ENCODE measurements at regions not wholly inside any gene's neighbourhood (a gene's known extent, or its start where the extent isn't known, plus 50 kb on each side); places are given as distances from the start of the nearest gene placed in this dataset.
"Not testable (repeated sequence)": the region's sequence is repeated elsewhere in the genome, so short reads cannot be mapped to it uniquely, and the experiment has no call there.

DNA sequence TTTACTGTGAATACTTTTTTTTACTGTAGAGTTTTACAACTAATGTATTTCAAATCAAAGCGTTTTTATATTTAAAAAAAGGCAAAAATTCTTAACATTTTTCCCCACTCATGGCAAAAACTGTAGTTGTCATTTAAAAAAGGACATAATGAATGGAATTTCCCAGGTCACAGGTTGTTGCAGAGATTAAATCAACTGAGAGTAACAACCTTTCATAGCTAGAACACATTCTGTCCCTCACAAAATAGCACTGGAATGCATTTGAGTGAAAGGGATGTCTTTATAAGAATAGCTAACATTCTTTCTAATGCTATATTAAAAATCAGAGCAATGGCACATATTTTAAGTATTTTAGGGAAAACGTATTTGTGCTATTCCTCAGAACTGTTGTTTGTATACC is 1393.3 kb upstream of the ATXN8OS start:
- FAIRE-seq (no peak), DNase-seq (ENCODE audit: extremely low spot score, insufficient read length, low read depth) (no peak)

DNA sequence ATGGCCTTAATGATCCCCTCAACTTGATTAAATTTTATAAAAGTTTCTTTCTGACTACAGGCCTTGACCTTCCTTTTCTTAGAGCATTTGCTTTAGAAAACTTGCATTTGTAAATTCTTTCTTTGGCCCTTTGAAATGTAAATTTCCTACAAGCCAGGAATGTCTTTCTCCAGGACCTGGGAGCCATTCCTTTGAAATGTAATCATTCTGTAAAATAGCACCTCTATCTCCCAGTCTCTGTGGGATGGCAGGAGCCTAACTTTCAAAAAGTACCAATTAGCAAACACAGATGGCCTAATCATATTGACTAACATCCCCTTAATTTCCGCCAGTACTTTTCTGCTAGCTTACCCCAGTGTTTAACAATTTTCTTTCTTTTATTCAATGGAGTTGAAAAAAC is 1394.2 kb upstream of the ATXN8OS start:
- FAIRE-seq (no peak), DNase-seq (ENCODE audit: extremely low spot score, insufficient read length, low read depth) (no peak)

DNA sequence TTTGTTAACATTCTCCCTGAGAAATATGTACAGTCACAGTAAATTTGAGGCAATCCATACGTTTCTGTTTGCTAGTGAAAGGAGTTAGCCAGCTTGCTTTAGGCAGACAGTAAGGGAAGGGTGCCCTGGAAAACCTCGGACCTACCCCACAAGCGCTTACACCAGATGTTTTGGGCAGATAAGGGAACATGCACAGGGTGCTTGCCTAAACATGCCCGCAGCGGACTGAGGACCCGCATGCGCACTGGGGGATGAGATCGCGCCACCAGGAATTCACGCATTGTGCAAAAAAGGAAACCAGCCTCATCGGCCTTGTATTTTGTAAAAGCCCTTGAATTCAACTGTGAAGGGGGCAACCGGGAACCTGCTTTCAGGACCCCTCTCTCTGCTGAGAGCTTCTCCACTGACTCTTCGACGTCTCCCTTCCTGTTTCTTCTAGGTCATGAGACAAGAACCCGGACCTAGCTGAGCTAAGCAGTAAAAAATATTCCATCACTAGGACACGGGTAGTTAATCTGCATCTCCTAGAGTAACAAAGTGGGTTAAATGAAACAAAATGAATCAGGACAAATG is 1399.2 kb upstream of the ATXN8OS start:
- no peak for FAIRE-seq
- no peak for DNase-seq (ENCODE audit: extremely low spot score, insufficient read length, low read depth)

DNA sequence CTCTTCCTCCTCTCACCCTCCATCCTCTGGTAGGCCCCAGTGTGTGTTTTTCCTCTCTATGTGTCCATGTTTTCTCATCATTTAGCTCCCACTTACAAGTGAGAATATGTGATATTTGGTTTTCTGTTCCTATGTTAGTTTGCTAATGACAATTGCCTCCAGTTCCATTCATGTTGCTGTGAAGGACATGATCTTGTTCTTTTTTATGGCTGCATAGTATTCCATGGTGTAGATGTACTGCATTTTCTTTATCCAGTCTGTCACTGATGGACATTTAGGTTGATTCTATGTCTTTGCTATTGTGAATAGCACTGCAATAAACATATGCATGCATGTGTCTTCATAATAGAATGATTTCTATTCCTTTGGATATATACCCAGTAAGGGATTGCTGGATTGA is 1401.6 kb upstream of the ATXN8OS start:
- FAIRE-seq; DNase-seq (ENCODE audit: extremely low spot score, insufficient read length, low read depth): not testable (repeated sequence)

DNA sequence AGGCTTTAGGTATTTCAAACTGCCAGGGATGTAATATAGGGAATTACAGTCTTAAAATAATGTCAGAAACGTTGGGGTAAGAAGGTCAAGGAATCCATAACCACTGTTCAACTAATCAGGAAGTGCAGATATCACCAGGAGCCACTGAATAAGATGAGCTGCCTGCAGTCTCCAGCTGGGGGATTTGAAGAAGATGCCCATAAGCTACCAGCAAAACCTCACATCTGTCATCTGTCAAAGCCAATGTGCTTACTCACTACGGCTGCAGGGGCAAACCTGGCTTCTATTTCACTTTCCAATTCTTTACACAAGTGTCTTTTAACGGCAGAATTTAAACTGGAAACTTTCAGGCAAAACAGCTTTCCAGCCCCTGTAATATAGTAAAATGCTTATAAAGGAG is 1410.1 kb upstream of the ATXN8OS start:
- no peak for DNase-seq (ENCODE audit: extremely low spot score, insufficient read length, low read depth)
- FAIRE-seq, result no peak

DNA sequence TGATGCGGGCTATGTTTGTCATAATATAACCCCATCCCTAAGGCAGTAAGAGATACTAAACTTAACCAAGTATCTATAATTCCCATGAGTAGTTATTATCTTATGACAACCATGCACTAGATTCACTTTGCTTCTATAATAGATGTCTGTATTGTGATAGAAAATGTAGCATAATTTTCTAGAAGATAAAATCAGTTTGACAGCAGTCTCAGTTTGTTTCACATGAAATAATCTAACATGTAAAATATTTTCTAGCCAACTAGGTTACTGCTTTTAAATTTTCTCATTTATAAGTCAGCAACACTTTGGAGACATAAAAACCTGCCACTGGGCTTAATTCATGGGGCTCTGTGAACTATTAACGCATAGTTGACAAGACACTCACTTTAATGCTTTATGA is 1410.7 kb upstream of the ATXN8OS start:
- no peak for FAIRE-seq

DNA sequence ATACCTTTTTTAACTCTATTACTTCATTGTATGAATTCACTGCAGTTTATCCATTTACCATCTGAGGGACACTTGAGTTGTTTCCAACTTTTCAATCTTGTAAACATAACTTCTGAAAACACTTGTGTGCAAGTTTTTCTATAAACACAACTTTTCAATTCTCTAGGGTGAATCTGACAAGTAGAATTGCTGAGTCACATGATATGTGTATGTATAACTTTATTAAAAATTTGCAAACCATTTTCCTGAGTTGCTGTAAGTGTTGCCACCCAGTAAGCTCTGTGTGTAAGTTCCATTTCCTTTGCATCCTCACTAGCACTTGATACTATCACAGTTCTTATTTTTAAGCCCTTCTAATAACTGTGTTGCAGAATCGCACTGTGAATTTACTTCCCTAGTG is 1415.6 kb upstream of the ATXN8OS start:
- FAIRE-seq (no peak), DNase-seq (ENCODE audit: extremely low spot score, insufficient read length, low read depth) (no peak)

More for the DNA sequence above, 1410.7 kb upstream of the ATXN8OS start:
- no peak for DNase-seq (ENCODE audit: extremely low spot score, insufficient read length, low read depth)

DNA sequence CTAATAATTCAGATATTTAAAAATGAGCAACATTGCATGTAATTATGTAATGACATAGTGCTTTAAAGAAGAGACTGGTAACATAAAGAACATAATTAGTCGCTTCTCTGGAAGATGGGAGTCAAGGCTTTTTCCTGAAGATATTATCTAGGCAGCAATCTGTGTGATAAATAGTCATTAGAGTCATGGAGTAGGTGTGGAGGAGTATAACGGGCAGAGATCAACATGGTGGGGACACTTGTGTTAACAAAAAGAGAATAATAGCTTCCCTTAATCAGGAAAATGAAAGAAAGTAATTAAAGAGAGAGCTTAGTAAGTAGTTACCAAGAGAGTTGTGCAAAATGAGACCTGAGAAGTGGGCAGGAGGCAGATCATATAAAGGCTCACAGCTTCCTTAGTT is 1417.1 kb upstream of the ATXN8OS start:
- DNase-seq (ENCODE audit: extremely low spot score, insufficient read length, low read depth) (no peak), FAIRE-seq (no peak)

DNA sequence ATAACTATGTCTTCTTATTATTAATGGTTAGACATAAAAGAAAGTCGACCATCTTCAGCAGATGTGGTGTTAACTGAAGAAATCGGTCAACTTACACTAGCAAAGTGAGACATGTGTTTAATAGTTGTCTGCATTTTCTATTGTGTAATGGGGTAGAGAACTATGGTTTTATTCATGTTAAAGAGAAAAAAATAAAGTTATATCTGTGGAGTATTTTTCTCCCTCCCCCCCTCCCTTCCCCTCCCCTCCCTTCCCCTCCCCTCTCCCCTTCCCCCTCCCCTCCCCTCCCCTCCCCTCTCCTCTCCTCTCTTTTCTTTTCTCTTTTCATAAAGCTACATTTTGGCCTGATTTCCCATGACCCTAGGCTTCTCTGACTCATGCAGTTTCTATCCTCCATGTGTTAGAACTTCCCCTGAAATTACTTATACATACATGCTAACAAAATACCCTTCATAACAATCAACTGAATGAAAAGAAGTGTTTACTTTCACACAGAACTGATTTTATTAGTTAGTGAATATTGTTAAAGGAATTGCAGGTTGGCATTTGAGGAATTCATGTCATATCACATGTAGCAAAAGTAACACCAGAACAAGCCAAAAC is 1431.0 kb upstream of the ATXN8OS start:
- FAIRE-seq (no peak), DNase-seq (ENCODE audit: extremely low spot score, insufficient read length, low read depth) (no peak)

DNA sequence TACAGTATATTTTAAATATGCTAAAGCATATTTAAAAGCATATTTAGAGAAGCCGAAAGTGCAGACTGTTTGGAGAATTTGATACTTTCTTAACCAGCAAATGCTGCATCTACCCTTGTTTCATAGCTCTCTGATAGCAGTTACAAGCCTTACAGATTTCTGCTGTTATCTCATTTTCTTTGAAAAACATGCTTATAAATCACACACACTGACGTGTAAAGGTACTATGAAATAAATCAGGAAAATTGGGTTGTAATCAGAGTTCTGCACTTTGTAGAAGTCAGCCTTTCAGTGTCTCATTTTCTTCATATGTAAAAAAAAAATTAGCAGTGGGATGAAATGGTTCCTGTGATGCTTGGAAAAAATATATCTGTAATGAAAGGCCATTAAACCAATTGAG is 1432.4 kb upstream of the ATXN8OS start:
- FAIRE-seq (no peak), DNase-seq (ENCODE audit: extremely low spot score, insufficient read length, low read depth) (no peak)

DNA sequence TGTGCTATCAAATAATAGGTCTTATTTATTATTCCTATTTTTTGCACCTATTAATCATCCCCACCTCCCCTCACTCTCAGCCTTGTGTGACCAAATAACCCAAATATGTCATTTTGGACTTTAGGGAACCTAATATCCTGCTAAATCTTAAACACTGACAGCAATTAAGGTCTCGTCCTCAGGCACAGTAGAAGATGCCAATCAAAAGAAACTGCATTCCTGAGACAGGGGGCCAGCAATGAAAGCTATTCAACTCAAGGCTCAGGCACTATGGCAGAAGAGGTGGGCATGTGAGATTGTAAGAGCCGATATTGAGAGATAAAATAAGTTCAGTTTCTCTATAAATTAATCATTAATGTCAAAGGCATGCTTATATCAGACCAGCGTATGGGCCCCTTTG is 1437.7 kb upstream of the PCDH9 start:
- DNase-seq (ENCODE audit: extremely low spot score, insufficient read length, low read depth), result no peak
- FAIRE-seq, result no peak

DNA sequence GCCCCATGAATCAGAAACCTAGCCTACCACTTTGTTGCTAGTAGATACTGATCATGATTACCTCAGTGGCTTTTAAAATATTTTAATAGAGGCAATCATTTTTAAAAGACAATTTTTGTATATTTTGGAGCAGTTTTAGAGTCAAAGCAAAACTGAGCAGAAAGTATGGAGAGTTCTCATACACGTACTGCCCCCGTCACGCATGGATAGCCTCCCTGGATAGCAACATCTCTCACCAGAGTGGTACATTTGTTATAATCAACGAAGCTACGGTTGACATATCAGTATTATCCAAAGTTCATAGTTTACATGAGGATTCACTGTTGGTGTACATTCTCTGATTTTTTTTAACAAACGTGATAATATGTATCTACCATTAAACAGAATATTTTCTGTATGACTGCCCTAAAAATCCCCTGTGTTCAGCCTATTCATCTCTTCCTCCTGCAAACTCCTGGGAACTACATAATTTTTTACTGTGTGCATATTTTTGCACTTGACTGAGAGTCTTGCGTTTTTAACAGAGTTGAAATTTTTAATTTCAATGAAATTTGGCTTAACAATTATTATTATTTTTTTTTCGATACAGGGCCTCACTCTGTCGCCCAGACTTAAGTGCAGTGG is 1436.8 kb upstream of the PCDH9 start:
- FAIRE-seq (no peak), DNase-seq (ENCODE audit: extremely low spot score, insufficient read length, low read depth) (no peak)

DNA sequence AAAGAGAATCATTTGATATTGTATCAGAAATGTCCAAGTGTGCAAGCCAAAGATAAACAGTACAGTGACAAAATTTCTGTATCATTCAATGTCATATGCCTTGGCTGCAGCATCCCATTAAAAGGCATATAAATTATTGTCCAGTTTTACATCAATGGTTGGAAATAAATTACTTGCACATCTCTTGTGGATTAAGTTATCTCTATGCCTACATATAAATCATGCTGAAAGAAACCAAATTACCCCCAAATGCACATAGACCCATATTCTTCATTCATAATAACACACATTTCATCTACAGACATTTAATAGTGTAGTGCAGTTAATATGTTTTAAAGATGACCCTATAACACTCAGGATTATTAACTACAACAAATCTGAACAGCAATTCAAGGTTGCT is 1415.7 kb upstream of the PCDH9 start:
- no peak for FAIRE-seq
- DNase-seq (ENCODE audit: extremely low spot score, insufficient read length, low read depth), result no peak

DNA sequence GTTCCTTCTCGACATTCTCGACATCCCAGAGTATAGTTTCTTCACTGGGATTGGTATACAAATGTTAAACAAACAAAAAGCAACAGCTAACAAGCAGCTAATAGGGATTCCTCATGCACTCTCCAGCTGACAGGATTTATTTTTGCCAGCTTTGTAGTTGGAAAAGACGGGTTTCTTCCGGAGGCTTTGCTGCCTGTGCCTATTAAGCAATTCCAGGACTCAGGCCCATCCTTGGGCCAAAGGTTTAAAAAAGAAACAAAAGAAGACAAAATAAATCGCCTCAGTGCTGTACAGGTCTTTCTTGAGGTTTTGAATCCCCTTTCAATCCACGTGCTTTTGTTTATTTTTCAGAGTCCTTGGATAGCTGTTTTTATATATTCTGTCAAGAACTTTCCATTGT is 1414.5 kb upstream of the PCDH9 start:
- no peak for FAIRE-seq
- DNase-seq (ENCODE audit: extremely low spot score, insufficient read length, low read depth), result no peak

DNA sequence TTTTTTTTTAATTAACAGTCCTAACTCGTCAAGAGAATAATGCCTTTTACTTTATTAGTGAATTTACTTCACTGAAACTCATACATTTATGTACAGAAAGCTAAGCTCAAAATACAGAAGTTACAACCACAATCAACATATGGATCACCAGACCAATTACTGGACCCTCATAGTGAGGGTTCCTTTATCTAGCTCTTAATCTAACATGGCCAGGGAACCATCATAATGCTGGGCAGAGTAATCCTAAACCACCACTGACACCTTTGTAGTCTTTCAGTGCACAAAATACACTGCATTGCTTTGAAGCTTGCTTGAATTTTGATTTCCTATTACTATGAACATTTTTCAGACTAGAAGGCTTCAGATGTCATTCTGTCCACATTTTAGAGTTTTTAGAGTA is 1406.6 kb upstream of the PCDH9 start:
- DNase-seq (ENCODE audit: extremely low spot score, insufficient read length, low read depth) (no peak), FAIRE-seq (no peak)

DNA sequence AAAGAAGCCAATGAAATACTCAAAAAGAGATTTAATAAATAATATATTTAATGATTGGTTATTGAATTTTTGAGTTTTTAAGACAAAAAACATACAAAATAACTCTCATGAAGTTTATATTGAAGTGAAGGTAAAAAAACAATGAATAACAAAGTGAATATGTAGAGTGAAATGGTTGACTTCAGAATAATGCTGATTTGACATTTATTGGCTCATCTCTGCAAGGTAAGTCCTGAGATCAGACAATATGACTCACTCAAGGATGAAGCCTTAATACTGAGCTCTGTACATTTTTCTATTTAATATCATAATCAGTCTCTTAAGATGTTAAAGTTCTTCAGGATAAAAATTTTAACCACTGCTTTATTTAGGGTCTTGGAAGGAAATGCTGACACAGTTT is 1398.9 kb upstream of the PCDH9 start:
- DNase-seq (ENCODE audit: extremely low spot score, insufficient read length, low read depth) (no peak), FAIRE-seq (no peak)

DNA sequence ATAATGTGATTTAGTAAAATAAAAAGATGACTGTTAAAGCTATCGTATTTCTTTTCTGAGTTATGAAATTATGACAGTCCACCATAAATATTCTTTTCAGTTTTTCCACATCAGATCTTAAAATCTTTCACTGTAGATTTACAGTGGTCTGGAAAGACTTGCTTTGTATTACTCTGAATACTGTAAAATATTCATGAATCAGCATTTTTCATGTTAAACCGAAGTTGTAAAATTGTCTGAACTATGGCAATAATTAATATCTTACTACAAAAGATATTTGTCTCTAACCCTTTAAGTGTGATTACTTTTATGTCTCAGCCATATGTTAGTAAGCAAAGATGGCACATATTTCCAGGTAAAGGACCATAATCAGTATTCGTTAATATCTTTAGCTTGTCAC is 1397.2 kb upstream of the PCDH9 start:
- DNase-seq (ENCODE audit: extremely low spot score, insufficient read length, low read depth) (no peak), FAIRE-seq (no peak)

DNA sequence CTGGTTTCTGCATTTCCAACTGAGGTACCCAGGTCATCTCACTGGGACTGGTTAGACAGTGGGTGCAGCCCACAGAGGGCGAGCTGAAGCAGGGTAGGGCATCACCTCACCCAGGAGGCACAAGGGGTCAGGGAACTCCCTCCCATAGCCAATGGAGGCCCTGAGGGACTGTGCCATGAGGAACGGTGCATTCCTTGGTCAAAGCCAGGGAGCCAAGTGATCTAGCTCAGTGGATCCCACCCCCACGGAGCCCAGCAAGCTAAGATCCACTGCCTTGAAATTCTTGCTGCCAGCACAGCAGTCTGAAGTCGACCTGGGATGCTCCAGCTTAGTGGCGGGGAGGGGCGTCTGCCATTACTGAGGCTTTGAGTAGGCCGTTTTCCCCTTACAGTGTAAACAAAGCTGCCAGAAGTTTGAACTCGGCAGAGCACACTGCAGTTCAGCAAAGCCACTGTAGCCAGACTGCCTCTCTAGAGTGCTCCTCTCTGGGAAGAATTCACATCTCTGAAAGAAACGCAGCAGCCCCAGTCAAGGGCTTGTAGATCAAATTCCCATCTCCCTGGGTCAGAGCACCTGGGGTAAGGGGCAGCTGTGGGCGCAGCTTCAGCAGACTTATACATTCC is 1386.6 kb upstream of the PCDH9 start:
- no peak for FAIRE-seq
- DNase-seq (ENCODE audit: extremely low spot score, insufficient read length, low read depth), result no peak

DNA sequence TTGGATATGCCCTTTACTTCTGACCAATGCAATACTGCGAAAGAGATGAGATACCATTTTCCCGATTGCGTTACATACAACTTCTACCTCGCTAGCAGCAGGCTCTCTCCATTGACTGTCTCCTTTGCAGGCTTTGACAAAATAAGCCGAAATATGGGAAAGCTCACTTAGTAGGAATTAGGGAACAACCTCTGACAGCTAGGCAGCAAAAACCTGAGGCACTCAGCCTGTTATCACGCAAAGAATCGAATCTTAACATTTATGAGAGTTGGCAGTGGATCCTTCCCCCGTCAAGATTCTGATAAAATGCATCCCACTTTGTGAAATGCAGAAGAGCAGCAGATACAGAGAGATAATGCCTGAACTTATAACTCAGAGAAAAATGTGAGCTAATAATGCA is 1379.5 kb upstream of the PCDH9 start:
- DNase-seq (ENCODE audit: extremely low spot score, insufficient read length, low read depth), result no peak
- FAIRE-seq, result no peak

DNA sequence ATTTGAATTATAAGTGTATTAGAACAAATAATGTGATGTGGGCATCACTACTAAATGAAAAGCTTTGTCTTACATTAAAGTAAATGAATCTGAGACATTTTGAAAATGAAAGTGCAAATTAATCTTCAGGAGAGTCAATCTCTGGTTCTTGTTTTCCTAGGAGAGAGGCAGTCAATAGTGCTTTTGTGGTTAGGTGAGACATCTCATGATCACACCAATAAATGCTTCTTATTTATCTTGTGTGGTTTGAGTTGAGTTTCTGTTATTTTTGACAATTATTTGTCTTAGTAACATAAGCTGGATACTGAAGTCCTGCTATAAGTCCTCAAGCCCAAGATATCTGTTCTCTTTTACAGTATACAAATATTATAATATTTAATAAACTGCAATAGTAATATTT is 1378.0 kb upstream of the PCDH9 start:
- FAIRE-seq (no peak), DNase-seq (ENCODE audit: extremely low spot score, insufficient read length, low read depth) (no peak)

DNA sequence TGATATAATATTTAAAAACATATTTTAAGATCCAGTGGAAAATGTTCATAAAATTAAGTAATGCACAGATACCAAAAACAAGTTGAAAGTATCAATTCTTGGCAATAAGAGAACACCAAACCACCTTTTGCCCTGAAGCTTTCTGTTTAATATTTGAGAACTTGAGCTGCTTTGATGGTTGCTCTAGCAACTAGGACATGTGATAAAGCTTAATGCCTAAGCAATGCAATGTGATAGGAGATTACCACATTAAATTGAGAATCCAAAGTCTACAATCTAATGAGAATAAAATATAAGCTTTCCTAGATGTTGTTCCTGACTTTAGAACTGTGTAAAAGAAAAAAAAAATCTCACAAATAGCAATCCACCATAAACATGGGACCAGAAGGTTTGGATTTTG is 1367.5 kb upstream of the PCDH9 start:
- DNase-seq (ENCODE audit: extremely low spot score, insufficient read length, low read depth), result no peak

DNA sequence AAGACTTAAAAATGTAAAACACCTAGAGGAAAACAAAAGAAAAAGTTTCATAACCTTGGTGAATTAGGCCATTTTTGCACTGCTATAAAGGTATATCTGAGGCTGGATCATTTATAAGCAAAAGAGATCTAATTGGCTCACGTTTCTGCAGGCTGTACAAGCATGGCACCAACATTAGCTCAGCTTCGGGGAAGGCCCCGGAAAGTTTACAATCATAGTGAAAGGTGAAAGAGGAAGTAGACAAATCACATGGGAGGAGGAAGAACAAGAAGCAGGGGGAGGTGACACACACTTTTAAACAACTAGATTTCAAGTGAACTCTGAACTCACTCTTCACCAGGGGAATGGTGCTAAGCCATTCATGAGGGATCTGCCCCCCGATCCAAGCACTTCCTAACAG is 1358.5 kb upstream of the PCDH9 start:
- FAIRE-seq (peak; percentile 67), DNase-seq (ENCODE audit: extremely low spot score, insufficient read length, low read depth) (no peak)

More for the DNA sequence above, 1367.5 kb upstream of the PCDH9 start:
- no peak for FAIRE-seq
